Sigmoid colon (tissue), 3 donors: ENCODE measurements at regions not wholly inside any gene's neighbourhood (a gene's known extent, or its start where the extent isn't known, plus 50 kb on each side); places are given as distances from the start of the nearest gene placed in this dataset.

ENCODE experiments used
- CTCF ChIP-seq, 4 experiments: fragments of 450-650 bp in 3 of 4; fragments of 200-600 bp in 1 of 4; IDR thresholded peaks; one replicate each; pipeline ENCODE4 v1.5.1; 2016 to 2019; ENCODE audit warnings: antibody characterized with exemption in 4 of 4, mild to moderate bottlenecking in 3 of 4, moderate library complexity in 2 of 4
- POLR2A ChIP-seq, 2 donors: fragments of 450-650 bp; IDR thresholded peaks; one replicate each; pipeline ENCODE4 v1.6.1; 2016; ENCODE audit warnings: antibody characterized with exemption in 2 of 2, mild to moderate bottlenecking in 2 of 2, moderate library complexity in 2 of 2

GRCh38 chr2:122636097-122636496 is 880.6 kb downstream of the TSN start:
- no peak for TF ChIP-seq CTCF (IDR thresholded peaks at IDR 0.05)
- TF ChIP-seq POLR2A (IDR thresholded peaks at IDR 0.05), result no peak
